MCF 10A (cell line): ENCODE measurements at regions not wholly inside any gene's neighbourhood (a gene's known extent, or its start where the extent isn't known, plus 50 kb on each side); places are given as distances from the start of the nearest gene placed in this dataset.

ENCODE experiments used
- BruUV-seq: library from RNA; stranded (reverse); fragments of 400-500 nt; replicated peaks from 2 replicates; lab custom pipeline; 2021; lab: Mats Ljungman, UMichigan
- CTCF ChIA-PET: fragments of 300-600 bp; sonication (Branson Sonifier 250); formaldehyde crosslinking; extraction: SDS; loops from one replicate; lab custom pipeline; 2021; ENCODE audit warnings: antibody characterized with exemption, inconsistent platforms; lab: Yijun Ruan, JAX
- POLR2A ChIA-PET: fragments of 300-600, 350-650 bp; sonication (Branson Sonifier 250); formaldehyde crosslinking; extraction: SDS; loops from one replicate; lab custom pipeline; 2020; ENCODE audit warnings: antibody characterized with exemption, inconsistent platforms; lab: Yijun Ruan, JAX
- DNase-seq: peaks from one replicate; pipeline ENCODE4 v3.0.0-alpha.2; 2018; ENCODE audit not compliant: unreplicated experiment
- H3K27ac Mint-ChIP-seq: one replicate; pipeline ENCODE4 v1.8.0; 2022; ENCODE audit warnings: mild to moderate bottlenecking, low read depth, mixed read lengths; ENCODE audit not compliant: unreplicated experiment
- H3K27me3 Mint-ChIP-seq: one replicate; pipeline ENCODE4 v1.8.0; 2022; ENCODE audit warnings: mixed read lengths; ENCODE audit not compliant: insufficient read depth, unreplicated experiment
- H3K36me3 Mint-ChIP-seq: one replicate; pipeline ENCODE4 v1.8.0; 2022; ENCODE audit warnings: mild to moderate bottlenecking, moderate library complexity, mixed read lengths; ENCODE audit not compliant: insufficient read depth, unreplicated experiment
- H3K4me1 Mint-ChIP-seq: one replicate; pipeline ENCODE4 v1.8.0; 2022; ENCODE audit warnings: mixed read lengths; ENCODE audit not compliant: insufficient read depth, unreplicated experiment
- H3K4me3 Mint-ChIP-seq: one replicate; pipeline ENCODE4 v1.8.0; 2022; ENCODE audit warnings: mild to moderate bottlenecking, moderate library complexity, mixed read lengths; ENCODE audit not compliant: unreplicated experiment
- H3K9me3 Mint-ChIP-seq: one replicate; pipeline ENCODE4 v1.8.0; 2022; ENCODE audit warnings: mixed read lengths; ENCODE audit not compliant: unreplicated experiment
- CTCF ChIP-seq: fragments of 200-600 bp; IDR thresholded peaks from one replicate; pipeline ENCODE4 v1.8.0; 2022; ENCODE audit warnings: antibody characterized with exemption, mild to moderate bottlenecking; ENCODE audit not compliant: unreplicated experiment
- intact Hi-C: fragments of 100-400 bp; cut with micrococcal nuclease; formaldehyde crosslinking; loops from 2 replicates; pipeline ENCODE4 v1.14.1; 2022

DNA sequence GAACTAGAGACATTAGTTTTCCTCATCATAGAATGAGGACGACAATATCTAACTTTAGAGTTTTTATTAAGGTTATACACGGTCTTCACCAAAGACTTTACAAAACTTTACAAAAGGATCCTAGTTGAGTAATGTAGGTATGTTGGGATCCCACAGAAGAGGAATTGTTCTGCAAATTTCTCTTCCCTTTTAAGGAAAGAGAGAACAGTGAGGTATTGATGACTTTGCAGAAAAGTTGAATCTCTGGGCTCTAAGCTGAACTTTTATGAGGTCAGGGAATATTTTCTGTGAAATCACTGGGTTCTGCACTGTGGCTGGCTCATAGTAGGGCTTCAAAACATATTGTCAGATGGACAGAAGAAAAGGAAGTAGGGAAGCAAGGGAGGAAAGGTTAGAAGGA, 89.8 kb upstream of the PIRT start:
- Mint-ChIP-seq H3K27me3 (peaks cover 12% of the 10 kb centered on the region), H3K27ac (no peak overlapping the region), H3K36me3 (no peaks in the 10 kb centered on the region), H3K4me1 (no peaks in the 10 kb centered on the region), H3K4me3 (no peak overlapping the region), H3K9me3 (peaks cover 12% of the 10 kb centered on the region)
- BruUV-seq: no TSS peak
- intact Hi-C loops: no loop called here
- no peak for TF ChIP-seq CTCF
- DNase-seq: no peak
- POLR2A ChIA-PET: no interaction called here
- CTCF ChIA-PET: no interaction called here

DNA sequence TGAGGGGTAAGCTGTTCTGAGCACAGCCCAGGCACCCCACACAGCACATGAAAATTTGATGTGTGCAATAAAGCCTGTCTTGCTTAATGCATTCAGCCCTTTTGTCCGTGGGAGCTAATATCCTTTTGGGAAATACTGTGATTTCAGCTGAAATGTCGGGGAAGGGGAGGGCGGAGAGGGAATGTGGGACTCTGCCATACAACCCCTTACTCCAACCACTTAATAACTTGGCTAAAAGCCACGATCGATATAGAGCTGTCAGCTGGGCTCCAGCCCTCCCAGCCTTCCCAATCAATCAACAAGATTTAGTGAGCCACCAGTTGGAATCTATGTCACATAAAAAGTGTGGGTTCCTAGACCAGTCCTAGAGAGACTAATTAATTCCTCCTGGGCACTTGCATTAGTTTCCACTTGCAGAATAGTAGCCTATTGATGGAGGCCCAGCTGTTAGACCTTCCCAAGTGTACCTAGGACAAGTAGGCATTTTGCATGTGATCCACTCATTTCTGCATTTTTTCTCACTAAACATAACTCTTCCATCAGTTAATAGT, 82.7 kb upstream of the PIRT start:
- Mint-ChIP-seq H3K27me3 (peaks cover 21% of the 10 kb centered on the region), H3K27ac (no peak overlapping the region), H3K4me1 (no peaks in the 10 kb centered on the region), H3K4me3 (no peak overlapping the region), H3K9me3 (peaks cover 18% of the 10 kb centered on the region), H3K36me3 (no peaks in the 10 kb centered on the region)
- DNase-seq: no peak
- intact Hi-C loops: no loop called here
- POLR2A ChIA-PET: no interaction called here
- BruUV-seq: no TSS peak
- TF ChIP-seq CTCF: no peak
- CTCF ChIA-PET: no interaction called here

DNA sequence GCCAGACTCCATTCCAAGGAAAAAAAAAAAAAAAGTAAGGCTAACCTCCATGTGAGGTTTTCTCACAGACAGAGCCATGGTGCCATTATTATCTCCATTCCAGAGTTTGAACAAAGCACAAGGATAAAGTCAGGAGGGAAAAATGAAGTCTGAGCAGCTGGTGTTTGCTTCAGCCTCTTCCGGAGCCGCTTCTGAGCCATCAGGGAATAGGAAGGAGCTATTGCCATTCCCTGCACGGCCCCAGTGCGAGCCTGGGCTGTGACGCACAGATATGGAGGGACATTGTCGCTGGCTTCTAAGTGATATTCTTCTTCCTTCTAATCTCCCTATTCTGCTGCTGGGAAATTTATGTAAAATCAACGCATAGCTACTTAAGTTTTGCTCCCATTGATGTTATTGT, 69.5 kb upstream of the PIRT start:
- no peak for DNase-seq
- Mint-ChIP-seq H3K4me1 (no peaks in the 10 kb centered on the region), H3K27ac (no peak overlapping the region), H3K27me3 (no peaks in the 10 kb centered on the region), H3K36me3 (no peaks in the 10 kb centered on the region), H3K4me3 (no peak overlapping the region), H3K9me3 (peaks cover 7% of the 10 kb centered on the region)
- ChIA-PET POLR2A (no interaction called here), CTCF (no interaction called here)
- intact Hi-C loops: no loop called here
- BruUV-seq: no TSS peak
- no peak for TF ChIP-seq CTCF

DNA sequence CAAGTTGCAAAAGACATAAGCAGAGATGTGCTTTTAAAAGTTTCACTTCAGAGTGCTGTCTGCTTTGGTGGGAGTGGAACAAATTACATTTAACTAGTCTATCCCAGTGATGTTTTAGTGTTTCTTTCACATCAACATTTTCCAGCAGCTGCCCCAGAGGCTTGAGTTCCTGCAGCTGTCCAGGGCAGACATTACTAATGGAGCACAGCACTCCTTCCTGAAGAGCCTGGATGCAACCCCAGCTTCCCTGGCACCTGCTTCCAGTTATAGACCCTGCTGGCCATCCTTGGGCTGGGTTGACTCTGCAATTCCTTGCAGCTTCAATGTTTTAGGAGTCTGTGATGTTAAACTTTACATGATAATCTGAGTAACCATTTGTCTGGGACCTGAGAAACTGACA, 61.4 kb upstream of the PIRT start:
- Mint-ChIP-seq H3K27me3 (no peaks in the 10 kb centered on the region), H3K36me3 (no peaks in the 10 kb centered on the region)
- intact Hi-C loops: no loop called here

More for the DNA sequence above, 61.4 kb upstream of the PIRT start:
- Mint-ChIP-seq H3K9me3 (no peaks in the 10 kb centered on the region), H3K4me1 (no peaks in the 10 kb centered on the region), H3K4me3 (no peak overlapping the region), H3K27ac (no peak overlapping the region)
- no peak for TF ChIP-seq CTCF
- POLR2A ChIA-PET: no interaction called here
- BruUV-seq: no TSS peak
- CTCF ChIA-PET: interaction anchor here (0.5 to 0.6 kb wide), 2 partner anchors 85 to 1039 kb away, joined by 4 read pairs; no protein-coding TSS in a partner anchor
- no peak for DNase-seq
